Epithelial cell of proximal tubule (primary cell): ENCODE measurements at regions not wholly inside any gene's neighbourhood (a gene's known extent, or its start where the extent isn't known, plus 50 kb on each side); places are given as distances from the start of the nearest gene placed in this dataset.

Experiments
- DNase-seq: peaks from one replicate; pipeline ENCODE4 v3.0.0-alpha.2; 2011; ENCODE audit warnings: low read depth
- H3K4me3 ChIP-seq: 2 replicates; pipeline ENCODE4 v1.5.1; 2011; ENCODE audit warnings: low read depth, mild to moderate bottlenecking, low read length
- CTCF ChIP-seq: conservative IDR thresholded peaks from 2 replicates; pipeline ENCODE4 v1.5.1; 2012; ENCODE audit warnings: low read depth, mild to moderate bottlenecking, low read length

GRCh38 chr11:32023370-32024305 lies 67.2 kb upstream of the RCN1 start:
- H3K4me3 ChIP-seq: no peak overlapping the region
- no peak for TF ChIP-seq CTCF
- no peak for DNase-seq

- no peak for DNase-seq
- H3K4me3 ChIP-seq: no peak overlapping the region
- TF ChIP-seq CTCF: no peak
These were observed 72.2 kb upstream of the RCN1 start for GRCh38 chr11:32018672-32019071.

- DNase-seq: no peak
- H3K4me3 ChIP-seq: no peak overlapping the region
- TF ChIP-seq CTCF: no peak
These were observed 74.8 kb upstream of the RCN1 start for GRCh38 chr11:32016111-32016510.

GRCh38 chr11:32015427-32015826 lies 75.4 kb upstream of the RCN1 start:
- no peak for DNase-seq
- TF ChIP-seq CTCF: no peak

GRCh38 chr11:32013603-32014002 lies 77.3 kb upstream of the RCN1 start:
- no peak for TF ChIP-seq CTCF
- H3K4me3 ChIP-seq: no peak overlapping the region
- DNase-seq: no peak

More at GRCh38 chr11:32015427-32015826, 75.4 kb upstream of the RCN1 start:
- no peak overlapping the region for H3K4me3 ChIP-seq

- no peak overlapping the region for H3K4me3 ChIP-seq
- TF ChIP-seq CTCF: no peak
- DNase-seq: no peak
These were observed 78.8 kb upstream of the RCN1 start for GRCh38 chr11:32012049-32012448.

- no peak for TF ChIP-seq CTCF
These were observed 81.9 kb upstream of the RCN1 start for GRCh38 chr11:32008880-32009551.

More at GRCh38 chr11:32008880-32009551, 81.9 kb upstream of the RCN1 start:
- no peak for DNase-seq
- no peak overlapping the region for H3K4me3 ChIP-seq
